Heart left ventricle (tissue), 13 donors: ENCODE measurements at regions not wholly inside any gene's neighbourhood (a gene's known extent, or its start where the extent isn't known, plus 50 kb on each side); places are given as distances from the start of the nearest gene placed in this dataset.

ENCODE experiments used
- CTCF ChIP-seq, 12 donors: fragments of 200-600 bp; sonication (generic) in 4 of 12; IDR thresholded peaks; one replicate each; pipeline versions ENCODE4 v1.5.0 to v1.8.0; 2018 to 2022; ENCODE audit warnings: antibody characterized with exemption in 12 of 12, mild to moderate bottlenecking in 5 of 12
- POLR2A ChIP-seq, 2 donors: fragments of 450-650 bp; IDR thresholded peaks; one replicate each; pipeline ENCODE4 v1.6.1; 2017; ENCODE audit warnings: antibody characterized with exemption in 2 of 2, mild to moderate bottlenecking in 2 of 2, moderate library complexity in 2 of 2
- donor health status: ischemic (EF 13 %, LVEDD 7.1; RV severe dilation, severe dysfunction).
- donor health status: DM: no; HTN: yes; CAD: no.
- donor health status: DM: no; HTN: no; CAD: no.
- donor health status: ischemic (EF 25% LVEDD 6.9; RV normal size, moderate dysfunction).
- donor health status: ischemic (EF 25% LVEDD 5.7; RV mildly dilated, moderate dysfunction).
- donor health status: ischemic (EF 35%, LVEDD 5.7; RV mildly dilated, moderate dysfunction).
- donor health status: nonischemic (EF 11% LVEDD 7.7; RV severe dilation, severe dysfunction).
- donor health status: DM: yes; HTN: yes; CAD: no.
- donor health status: PGD.
- donor health status: ischemic (EF 29% LVEDD 5.4; RV normal size, mild dysfunction).
- donor health status: nonischemic (EF 23%, LVEDD 6.1; RV moderate dilation, normal function).

GRCh38 chr18:14945984-14946383, 198.0 kb downstream of the ANKRD30B start:
- TF ChIP-seq CTCF (IDR thresholded peaks at IDR 0.05), result no peak
- no peak for TF ChIP-seq POLR2A (IDR thresholded peaks at IDR 0.05)
